ENCODE measurements at regions not wholly inside any gene's neighbourhood (a gene's known extent, or its start where the extent isn't known, plus 50 kb on each side); places are given as distances from the start of the nearest gene placed in this dataset.

DNA sequence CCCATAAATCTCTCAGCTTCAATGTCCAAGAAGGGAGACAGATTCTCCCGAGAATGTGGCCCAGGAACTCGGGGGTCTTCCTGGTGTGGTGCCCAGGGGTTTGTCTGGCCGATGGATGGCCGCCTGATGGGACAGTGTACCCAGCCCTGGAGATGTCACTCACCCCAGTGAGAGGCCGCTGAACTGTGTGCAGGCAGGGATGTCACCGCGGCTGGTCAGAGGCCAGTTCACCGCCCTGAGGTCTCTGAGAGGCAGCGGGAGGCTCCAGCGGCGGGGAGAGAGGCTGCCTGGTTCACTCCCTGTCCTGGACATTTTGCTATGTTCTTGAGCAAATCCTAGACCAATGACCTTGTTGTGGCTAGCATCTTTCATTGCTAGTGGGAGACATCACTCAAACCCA, 1349.5 kb downstream of the BRD1 start:
- no peak for DNase-seq (ENCODE audit: low read depth)
- ChIA-PET CTCF (no interaction called here), POLR2A (no interaction called here)
- H3K27me3 ChIP-seq (ENCODE audit: control insufficient read depth, insufficient read depth, low read length) = no peaks in the 10 kb centered on the region
- no peaks in the 10 kb centered on the region for H3K36me3 ChIP-seq (ENCODE audit: control insufficient read depth, insufficient read depth, low read length)
- H3K4me3 ChIP-seq (ENCODE audit: low read depth, low read length) = no peak overlapping the region
- TF ChIP-seq CTCF (IDR thresholded peaks at IDR 0.05; ENCODE audit: insufficient read depth, low read depth, low read length) = no peak

GRCh38 chr22:48477031-48477721, 1350.5 kb downstream of the BRD1 start:
- no peak overlapping the region for H3K4me3 ChIP-seq (ENCODE audit: low read depth, low read length)
- TF ChIP-seq CTCF (IDR thresholded peaks at IDR 0.05; ENCODE audit: insufficient read depth, low read depth, low read length) = no peak
- DNase-seq (ENCODE audit: low read depth) = no peak
- ChIA-PET CTCF (no interaction called here), POLR2A (no interaction called here)
- H3K36me3 ChIP-seq (ENCODE audit: control insufficient read depth, insufficient read depth, low read length) = no peaks in the 10 kb centered on the region
- no peaks in the 10 kb centered on the region for H3K27me3 ChIP-seq (ENCODE audit: control insufficient read depth, insufficient read depth, low read length)

- ChIA-PET POLR2A (no interaction called here), CTCF (no interaction called here)
- H3K4me3 ChIP-seq (ENCODE audit: low read depth, low read length) = no peak overlapping the region
- no peak for TF ChIP-seq CTCF (IDR thresholded peaks at IDR 0.05; ENCODE audit: insufficient read depth, low read depth, low read length)
- no peaks in the 10 kb centered on the region for H3K36me3 ChIP-seq (ENCODE audit: control insufficient read depth, insufficient read depth, low read length)
- no peak for DNase-seq (ENCODE audit: low read depth)
- H3K27me3 ChIP-seq (ENCODE audit: control insufficient read depth, insufficient read depth, low read length) = no peaks in the 10 kb centered on the region
These were observed 1351.1 kb downstream of the BRD1 start for GRCh38 chr22:48476577-48476976.

- ChIA-PET POLR2A (no interaction called here), CTCF (no interaction called here)
- no peak overlapping the region for H3K4me3 ChIP-seq (ENCODE audit: low read depth, low read length)
- H3K36me3 ChIP-seq (ENCODE audit: control insufficient read depth, insufficient read depth, low read length) = no peaks in the 10 kb centered on the region
- no peaks in the 10 kb centered on the region for H3K27me3 ChIP-seq (ENCODE audit: control insufficient read depth, insufficient read depth, low read length)
- DNase-seq (ENCODE audit: low read depth) = no peak
- no peak for TF ChIP-seq CTCF (IDR thresholded peaks at IDR 0.05; ENCODE audit: insufficient read depth, low read depth, low read length)
These were observed 1351.9 kb downstream of the BRD1 start for GRCh38 chr22:48475661-48476345.

DNA sequence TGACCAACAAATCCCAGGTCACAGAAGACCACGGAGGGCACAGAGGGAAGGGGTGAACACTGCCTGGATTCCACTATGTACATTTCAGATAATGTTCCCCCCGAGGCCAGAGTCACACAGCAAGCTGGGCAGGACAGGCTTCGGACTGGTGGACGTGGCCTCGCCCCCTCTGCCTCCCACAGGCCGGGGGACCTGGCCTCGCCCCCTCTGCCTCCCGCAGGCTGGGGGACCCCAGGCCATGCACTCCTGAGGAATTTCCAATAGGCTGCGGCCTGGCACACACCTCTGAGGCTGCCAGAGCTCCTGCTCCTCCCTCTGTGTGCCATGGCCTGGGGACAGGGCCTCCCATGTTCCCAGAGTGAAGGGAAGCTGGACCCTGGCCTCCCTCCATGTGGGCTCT, 1352.8 kb downstream of the BRD1 start:
- Histone ChIP-seq H3K36me3 (ENCODE audit: control insufficient read depth, insufficient read depth, low read length) (no peaks in the 10 kb centered on the region), H3K27me3 (ENCODE audit: control insufficient read depth, insufficient read depth, low read length) (no peaks in the 10 kb centered on the region), H3K4me3 (ENCODE audit: low read depth, low read length) (no peak overlapping the region)
- DNase-seq (ENCODE audit: low read depth) = no peak
- no peak for TF ChIP-seq CTCF (IDR thresholded peaks at IDR 0.05; ENCODE audit: insufficient read depth, low read depth, low read length)
- ChIA-PET POLR2A (no interaction called here), CTCF (no interaction called here)

All from BJ (cell line).